ENCODE measurements at regions not wholly inside any gene's neighbourhood (a gene's known extent, or its start where the extent isn't known, plus 50 kb on each side); places are given as distances from the start of the nearest gene placed in this dataset.

- Histone ChIP-seq H3K36me3 (no peaks in the 10 kb centered on the region), H3K27me3 (no peaks in the 10 kb centered on the region), H3K27ac (no peak overlapping the region), H3K9me3 (no peaks in the 10 kb centered on the region), H3K4me3 (no peak overlapping the region), H3K4me1 (no peaks in the 10 kb centered on the region)
- WGBS, 2 donors (ENCODE audit: low coverage in 1 of 2): 50 to 67% methylated on average over 1 of the region's 1 CpG
- TF ChIP-seq EP300 (IDR thresholded peaks at IDR 0.05) (no peak), POLR2A (IDR thresholded peaks at IDR 0.05) (no peak), POLR2AphosphoS5 (IDR thresholded peaks at IDR 0.05) (no peak)
- TF ChIP-seq, protein P1, sequence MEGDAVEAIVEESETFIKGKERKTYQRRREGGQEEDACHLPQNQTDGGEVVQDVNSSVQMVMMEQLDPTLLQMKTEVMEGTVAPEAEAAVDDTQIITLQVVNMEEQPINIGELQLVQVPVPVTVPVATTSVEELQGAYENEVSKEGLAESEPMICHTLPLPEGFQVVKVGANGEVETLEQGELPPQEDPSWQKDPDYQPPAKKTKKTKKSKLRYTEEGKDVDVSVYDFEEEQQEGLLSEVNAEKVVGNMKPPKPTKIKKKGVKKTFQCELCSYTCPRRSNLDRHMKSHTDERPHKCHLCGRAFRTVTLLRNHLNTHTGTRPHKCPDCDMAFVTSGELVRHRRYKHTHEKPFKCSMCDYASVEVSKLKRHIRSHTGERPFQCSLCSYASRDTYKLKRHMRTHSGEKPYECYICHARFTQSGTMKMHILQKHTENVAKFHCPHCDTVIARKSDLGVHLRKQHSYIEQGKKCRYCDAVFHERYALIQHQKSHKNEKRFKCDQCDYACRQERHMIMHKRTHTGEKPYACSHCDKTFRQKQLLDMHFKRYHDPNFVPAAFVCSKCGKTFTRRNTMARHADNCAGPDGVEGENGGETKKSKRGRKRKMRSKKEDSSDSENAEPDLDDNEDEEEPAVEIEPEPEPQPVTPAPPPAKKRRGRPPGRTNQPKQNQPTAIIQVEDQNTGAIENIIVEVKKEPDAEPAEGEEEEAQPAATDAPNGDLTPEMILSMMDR (IDR thresholded peaks at IDR 0.05): no peak
- ATAC-seq: no peak
Observed at GRCh38 chr2:145079641-145080040, 559.7 kb upstream of the ZEB2 start.

- H3K27me3 ChIP-seq: no peaks in the 10 kb centered on the region
- no peak for TF ChIP-seq POLR2A (IDR thresholded peaks at IDR 0.05)
- TF ChIP-seq, protein P1 (IDR thresholded peaks at IDR 0.05): no peak
- no peak for TF ChIP-seq EP300 (IDR thresholded peaks at IDR 0.05)
- TF ChIP-seq POLR2AphosphoS5 (IDR thresholded peaks at IDR 0.05): no peak
- no peak overlapping the region for H3K27ac ChIP-seq
- no peaks in the 10 kb centered on the region for H3K36me3 ChIP-seq
- no peak for ATAC-seq
- WGBS, 2 donors (ENCODE audit: low coverage in 1 of 2): 100% methylated on average over 1 of the region's 1 CpG
- H3K4me1 ChIP-seq: no peaks in the 10 kb centered on the region
- H3K9me3 ChIP-seq: no peaks in the 10 kb centered on the region
- no peak overlapping the region for H3K4me3 ChIP-seq
Observed at GRCh38 chr2:145078923-145079322, 559.0 kb upstream of the ZEB2 start.

GRCh38 chr2:145076085-145076484, 556.2 kb upstream of the ZEB2 start:
- Histone ChIP-seq H3K36me3 (no peaks in the 10 kb centered on the region), H3K4me3 (no peak overlapping the region), H3K9me3 (no peaks in the 10 kb centered on the region), H3K4me1 (no peaks in the 10 kb centered on the region), H3K27ac (no peak overlapping the region), H3K27me3 (no peaks in the 10 kb centered on the region)
- ATAC-seq: no peak
- TF ChIP-seq POLR2A (IDR thresholded peaks at IDR 0.05) (no peak), POLR2AphosphoS5 (IDR thresholded peaks at IDR 0.05) (no peak), EP300 (IDR thresholded peaks at IDR 0.05) (no peak)
- TF ChIP-seq, protein P1 (IDR thresholded peaks at IDR 0.05): no peak
- 92 to 100% methylated on average over 1 of the region's 1 CpG for WGBS, 2 donors (ENCODE audit: low coverage in 1 of 2)

GRCh38 chr2:145075454-145076062, 555.6 kb upstream of the ZEB2 start:
- 85 to 100% methylated on average over 1 of the region's 1 CpG for WGBS, 2 donors (ENCODE audit: low coverage in 1 of 2)
- ATAC-seq: no peak
- no peak for TF ChIP-seq POLR2A (IDR thresholded peaks at IDR 0.05)
- no peak for TF ChIP-seq EP300 (IDR thresholded peaks at IDR 0.05)
- TF ChIP-seq, protein P1 (IDR thresholded peaks at IDR 0.05): no peak
- no peak for TF ChIP-seq POLR2AphosphoS5 (IDR thresholded peaks at IDR 0.05)

GRCh38 chr2:145070703-145071102, 550.8 kb upstream of the ZEB2 start:
- TF ChIP-seq POLR2A (IDR thresholded peaks at IDR 0.05) (no peak), EP300 (IDR thresholded peaks at IDR 0.05) (no peak), POLR2AphosphoS5 (IDR thresholded peaks at IDR 0.05) (no peak)
- TF ChIP-seq, protein P1 (IDR thresholded peaks at IDR 0.05): no peak
- H3K27me3 ChIP-seq: no peaks in the 10 kb centered on the region
- H3K36me3 ChIP-seq: no peaks in the 10 kb centered on the region
- no peak overlapping the region for H3K4me3 ChIP-seq
- no peaks in the 10 kb centered on the region for H3K9me3 ChIP-seq
- no peak for ATAC-seq
- peaks cover 0 to 10% (median 0%) of the 10 kb centered on the region in 3 donors for H3K4me1 ChIP-seq
- H3K27ac ChIP-seq: no peak overlapping the region

More at GRCh38 chr2:145075454-145076062, 555.6 kb upstream of the ZEB2 start:
- H3K4me1 ChIP-seq: no peaks in the 10 kb centered on the region
- no peaks in the 10 kb centered on the region for H3K36me3 ChIP-seq
- H3K9me3 ChIP-seq: no peaks in the 10 kb centered on the region
- H3K27me3 ChIP-seq: no peaks in the 10 kb centered on the region
- no peak overlapping the region for H3K4me3 ChIP-seq
- no peak overlapping the region for H3K27ac ChIP-seq
